Naive thymus-derived CD4-positive, alpha-beta T cell (primary cell): ENCODE measurements at regions not wholly inside any gene's neighbourhood (a gene's known extent, or its start where the extent isn't known, plus 50 kb on each side); places are given as distances from the start of the nearest gene placed in this dataset.

Source experiments
- ATAC-seq: fragments of 150-1000 bp; cut with Tn5 transposase; 2 replicates; pipeline ENCODE4 v1.10.0; 2021; ENCODE audit warnings: mild to moderate bottlenecking, moderate library complexity
- CTCF ChIA-PET: fragments of 350-600 bp; sonication (Branson Sonifier 250); formaldehyde crosslinking; loops from one replicate; lab custom pipeline; 2021; ENCODE audit warnings: antibody characterized with exemption; lab: Charles Lee
- POLR2A ChIA-PET: fragments of 350-600 bp; sonication (Branson Sonifier 250); formaldehyde crosslinking; loops from one replicate; lab custom pipeline; 2021; ENCODE audit warnings: antibody characterized with exemption, inconsistent platforms; lab: Charles Lee
- DNase-seq, 9 donors: peaks; one replicate each; pipeline versions ENCODE4 v3.0.0 to v3.0.0-alpha.2; 2020 to 2022; ENCODE audit warnings: mixed read lengths in 1 of 9
- H3K27ac ChIP-seq: one replicate; pipeline ENCODE4 v1.7.0; 2013; ENCODE audit warnings: mild to moderate bottlenecking, low read depth, low read length, moderate library complexity
- H3K27me3 ChIP-seq, 2 donors: one replicate each; pipeline ENCODE4 v1.7.0; 2013; ENCODE audit warnings: low read length in 2 of 2, mild to moderate bottlenecking in 2 of 2, moderate library complexity in 2 of 2; ENCODE audit not compliant: control insufficient read depth in 2 of 2, insufficient read depth in 2 of 2
- H3K36me3 ChIP-seq, 3 experiments: 1 replicate in 2 of 3; 2 replicates in 1 of 3; pipeline ENCODE4 v1.7.0; 2013; ENCODE audit warnings: low read length in 3 of 3, mild to moderate bottlenecking in 3 of 3, moderate library complexity in 1 of 3; ENCODE audit not compliant: insufficient read depth in 3 of 3, control insufficient read depth in 2 of 3
- H3K4me1 ChIP-seq, 2 donors: one replicate each; pipeline ENCODE4 v1.7.0; 2013; ENCODE audit warnings: low read length in 2 of 2, mild to moderate bottlenecking in 2 of 2, moderate library complexity in 1 of 2; ENCODE audit not compliant: control insufficient read depth in 2 of 2, insufficient read depth in 2 of 2
- H3K4me3 ChIP-seq: 2 replicates; pipeline ENCODE4 v1.7.0; 2013; ENCODE audit warnings: mild to moderate bottlenecking, low read length
- H3K9me3 ChIP-seq, 3 experiments: 1 replicate in 2 of 3; 2 replicates in 1 of 3; pipeline ENCODE4 v1.7.0; 2013; ENCODE audit warnings: low read length in 3 of 3; ENCODE audit not compliant: control insufficient read depth in 2 of 3
- H3K27ac Mint-ChIP-seq, 9 donors: one replicate each; pipeline ENCODE4 v1.8.0; 2020 to 2022; ENCODE audit warnings: mixed read lengths in 9 of 9, mild to moderate bottlenecking in 8 of 9, moderate library complexity in 5 of 9, inconsistent platforms in 2 of 9
- H3K27me3 Mint-ChIP-seq, 5 donors: one replicate each; pipeline ENCODE4 v1.8.0; 2021 to 2022; ENCODE audit warnings: mixed read lengths in 5 of 5, mild to moderate bottlenecking in 1 of 5
- H3K36me3 Mint-ChIP-seq, 5 donors: one replicate each; pipeline ENCODE4 v1.8.0; 2020 to 2022; ENCODE audit warnings: mixed read lengths in 5 of 5, mild to moderate bottlenecking in 3 of 5, inconsistent platforms in 1 of 5
- H3K4me1 Mint-ChIP-seq, 7 donors: one replicate each; pipeline ENCODE4 v1.8.0; 2020 to 2022; ENCODE audit warnings: mixed read lengths in 7 of 7, mild to moderate bottlenecking in 3 of 7, inconsistent platforms in 1 of 7
- H3K4me3 Mint-ChIP-seq, 10 donors: one replicate each; pipeline ENCODE4 v1.8.0; 2020 to 2022; ENCODE audit warnings: mild to moderate bottlenecking in 10 of 10, mixed read lengths in 10 of 10, moderate library complexity in 6 of 10, inconsistent platforms in 2 of 10
- H3K9me3 Mint-ChIP-seq, 11 donors: one replicate each; pipeline ENCODE4 v1.8.0; 2020 to 2022; ENCODE audit warnings: mixed read lengths in 11 of 11, mild to moderate bottlenecking in 4 of 11, inconsistent platforms in 1 of 11, moderate library complexity in 1 of 11
- intact Hi-C, 2 donors: fragments of 100-400 bp; cut with micrococcal nuclease; formaldehyde crosslinking; loops; one replicate each; pipeline ENCODE4 v1.15.1; 2023

DNA sequence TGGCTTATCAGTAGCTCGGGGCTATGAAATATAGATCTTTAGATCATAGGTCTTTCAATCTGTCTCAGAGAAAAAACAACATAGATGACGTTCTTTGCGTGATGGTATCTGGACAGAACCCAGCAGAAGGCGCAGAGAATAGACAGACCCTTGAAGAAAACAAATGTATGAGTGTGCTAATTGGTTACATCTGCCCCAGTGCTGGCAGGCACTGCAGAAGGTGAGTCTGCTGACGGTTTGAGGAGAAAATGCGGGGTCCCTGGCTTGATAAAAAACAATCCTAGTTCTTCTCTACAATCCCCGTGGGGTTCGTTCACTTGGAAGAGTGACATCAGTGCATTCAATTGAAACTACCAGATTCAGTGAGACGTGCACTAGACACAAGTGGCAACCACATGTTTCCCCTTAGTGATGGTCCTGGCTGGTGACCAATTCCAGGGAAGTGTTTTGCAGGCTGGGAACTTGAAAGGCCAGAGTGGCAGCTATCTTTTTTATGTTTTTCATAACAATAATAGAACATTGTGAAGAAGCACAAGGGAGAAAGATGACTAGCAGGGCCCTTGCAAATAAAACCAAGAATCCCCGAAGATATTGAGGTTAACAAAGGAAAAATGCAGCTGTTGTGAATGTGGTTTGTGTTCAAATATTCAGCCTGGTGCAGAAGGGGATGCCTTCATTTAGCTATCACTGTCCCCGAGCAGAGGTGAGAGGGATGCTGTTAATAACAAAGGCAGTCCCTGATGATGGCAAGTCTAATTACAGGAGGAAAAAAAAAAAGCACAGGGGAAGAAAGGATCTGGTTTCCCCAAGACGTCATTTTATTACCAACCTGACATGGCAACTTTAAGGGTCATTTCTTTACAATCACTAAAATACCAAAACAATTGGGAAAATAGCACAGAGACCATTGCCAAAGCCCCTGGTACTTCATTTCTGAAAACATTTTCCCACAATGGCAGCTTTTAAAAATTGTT is 337.6 kb upstream of the FIGN start:
- no peaks in the 10 kb centered on the region for H3K27me3 ChIP-seq
- ChIA-PET CTCF (no interaction called here), POLR2A (no interaction called here)
- Mint-ChIP-seq H3K4me1 (no peaks in the 10 kb centered on the region), H3K27ac (no peak overlapping the region), H3K9me3 (peaks cover 0 to 6% (median 1%) of the 10 kb centered on the region in 11 donors), H3K4me3 (no peak overlapping the region), H3K36me3 (no peaks in the 10 kb centered on the region), H3K27me3 (no peaks in the 10 kb centered on the region)
- no peak for DNase-seq
- H3K9me3 ChIP-seq, result no peaks in the 10 kb centered on the region
- H3K4me1 ChIP-seq, result no peaks in the 10 kb centered on the region
- ATAC-seq, result no peak
- no peaks in the 10 kb centered on the region for H3K36me3 ChIP-seq
- H3K4me3 ChIP-seq, result no peak overlapping the region
- intact Hi-C loops, result no loop called here
- H3K27ac ChIP-seq, result no peak overlapping the region

GRCh38 chr2:164069540-164069939 is 333.7 kb upstream of the FIGN start:
- Histone ChIP-seq H3K27ac (no peak overlapping the region), H3K4me1 (no peaks in the 10 kb centered on the region), H3K36me3 (no peaks in the 10 kb centered on the region), H3K4me3 (no peak overlapping the region), H3K9me3 (no peaks in the 10 kb centered on the region), H3K27me3 (no peaks in the 10 kb centered on the region)
- intact Hi-C loops, result no loop called here
- ChIA-PET CTCF (no interaction called here), POLR2A (no interaction called here)
- Mint-ChIP-seq H3K4me3 (no peak overlapping the region), H3K9me3 (peaks cover 0 to 6% (median 0%) of the 10 kb centered on the region in 11 donors), H3K36me3 (no peaks in the 10 kb centered on the region), H3K27ac (no peak overlapping the region), H3K4me1 (no peaks in the 10 kb centered on the region), H3K27me3 (no peaks in the 10 kb centered on the region)
- DNase-seq, result no peak
- no peak for ATAC-seq

- intact Hi-C loops, result no loop called here
- Mint-ChIP-seq H3K9me3 (peaks cover 0 to 6% (median 0%) of the 10 kb centered on the region in 11 donors), H3K27me3 (no peaks in the 10 kb centered on the region), H3K27ac (no peak overlapping the region), H3K4me1 (no peaks in the 10 kb centered on the region), H3K4me3 (no peak overlapping the region), H3K36me3 (no peaks in the 10 kb centered on the region)
- Histone ChIP-seq H3K27me3 (no peaks in the 10 kb centered on the region), H3K4me3 (no peak overlapping the region), H3K36me3 (no peaks in the 10 kb centered on the region), H3K4me1 (no peaks in the 10 kb centered on the region), H3K27ac (no peak overlapping the region), H3K9me3 (no peaks in the 10 kb centered on the region)
- ATAC-seq (no peak), DNase-seq (no peak)
- ChIA-PET CTCF (no interaction called here), POLR2A (no interaction called here)
Measured at GRCh38 chr2:164068063-164068462, 332.3 kb upstream of the FIGN start.

GRCh38 chr2:164066095-164066494 is 330.3 kb upstream of the FIGN start:
- H3K4me1 ChIP-seq, result no peaks in the 10 kb centered on the region
- ChIA-PET POLR2A (no interaction called here), CTCF (no interaction called here)
- H3K27me3 ChIP-seq, result no peaks in the 10 kb centered on the region
- Mint-ChIP-seq H3K4me1 (no peaks in the 10 kb centered on the region), H3K27me3 (no peaks in the 10 kb centered on the region), H3K9me3 (peaks cover 0 to 6% (median 0%) of the 10 kb centered on the region in 11 donors), H3K27ac (no peak overlapping the region), H3K36me3 (no peaks in the 10 kb centered on the region), H3K4me3 (no peak overlapping the region)
- no peak overlapping the region for H3K27ac ChIP-seq
- no peak overlapping the region for H3K4me3 ChIP-seq
- intact Hi-C loops, result no loop called here
- no peaks in the 10 kb centered on the region for H3K36me3 ChIP-seq
- no peak for ATAC-seq
- no peak for DNase-seq
- no peaks in the 10 kb centered on the region for H3K9me3 ChIP-seq

- Histone ChIP-seq H3K27ac (no peak overlapping the region), H3K4me1 (no peaks in the 10 kb centered on the region), H3K27me3 (no peaks in the 10 kb centered on the region), H3K36me3 (no peaks in the 10 kb centered on the region), H3K9me3 (no peaks in the 10 kb centered on the region), H3K4me3 (no peak overlapping the region)
- Mint-ChIP-seq H3K27ac (no peak overlapping the region), H3K4me3 (no peak overlapping the region), H3K4me1 (no peaks in the 10 kb centered on the region), H3K9me3 (peaks cover 0 to 11% (median 0%) of the 10 kb centered on the region in 11 donors), H3K27me3 (no peaks in the 10 kb centered on the region), H3K36me3 (no peaks in the 10 kb centered on the region)
- ChIA-PET CTCF (interaction anchor here (0.6 kb wide), 1 partner anchor 1115 kb away, joined by 3 read pairs; no protein-coding TSS in a partner anchor), POLR2A (no interaction called here)
- intact Hi-C loops, result no loop called here
- DNase-seq (no peak), ATAC-seq (no peak)
Measured at GRCh38 chr2:164065038-164065437, 329.2 kb upstream of the FIGN start.

DNA sequence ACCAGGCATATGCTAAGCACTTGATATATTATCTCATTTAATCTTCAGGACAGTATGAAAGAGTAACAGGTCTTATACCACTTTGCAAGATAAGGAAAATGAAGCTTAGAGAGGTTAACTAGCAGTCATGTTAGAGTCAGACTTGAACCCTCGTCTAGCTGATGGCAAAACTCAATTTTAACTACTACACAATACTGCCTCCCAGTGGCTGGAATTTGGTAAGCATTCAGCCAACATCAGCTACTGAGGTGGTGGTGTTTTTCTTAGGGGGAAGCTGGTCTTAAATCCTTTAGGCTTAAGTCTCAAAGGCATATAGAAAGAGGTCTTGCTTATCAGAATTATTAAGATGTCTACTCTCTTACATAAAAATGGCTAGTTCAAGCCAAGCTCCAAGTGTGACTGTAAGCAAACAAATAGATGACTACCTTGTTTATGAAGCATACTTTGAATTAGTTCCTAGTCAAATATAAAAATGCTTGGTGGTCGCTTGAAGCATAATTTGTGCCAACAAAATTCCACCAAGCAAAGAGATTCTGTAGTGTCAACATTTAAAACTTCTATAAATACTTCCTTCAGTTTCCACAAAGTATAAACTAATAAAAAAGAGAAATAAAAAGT is 325.4 kb upstream of the FIGN start:
- intact Hi-C loops, result loop anchor here in 1 of 2 donors (5.0 kb wide), 1 partner anchor 874 kb away; no protein-coding TSS in a partner anchor
- H3K27me3 ChIP-seq, result no peaks in the 10 kb centered on the region
- no peak overlapping the region for H3K27ac ChIP-seq
- no peak overlapping the region for H3K27ac Mint-ChIP-seq
- DNase-seq, result no peak
- no peaks in the 10 kb centered on the region for H3K4me1 Mint-ChIP-seq
- no peaks in the 10 kb centered on the region for H3K9me3 ChIP-seq
- H3K4me1 ChIP-seq, result no peaks in the 10 kb centered on the region
- POLR2A ChIA-PET, result no interaction called here
- no peaks in the 10 kb centered on the region for H3K36me3 Mint-ChIP-seq
- no peak overlapping the region for H3K4me3 Mint-ChIP-seq
- CTCF ChIA-PET, result interaction anchor here (0.6 kb wide), 1 partner anchor 31 kb away, joined by 3 read pairs; no protein-coding TSS in a partner anchor
- H3K36me3 ChIP-seq, result no peaks in the 10 kb centered on the region
- no peaks in the 10 kb centered on the region for H3K27me3 Mint-ChIP-seq
- ATAC-seq, result no peak
- H3K9me3 Mint-ChIP-seq, result peaks cover 0 to 11% (median 0%) of the 10 kb centered on the region in 11 donors
- no peak overlapping the region for H3K4me3 ChIP-seq
